ENCODE measurements at regions not wholly inside any gene's neighbourhood (a gene's known extent, or its start where the extent isn't known, plus 50 kb on each side); places are given as distances from the start of the nearest gene placed in this dataset.

DNA sequence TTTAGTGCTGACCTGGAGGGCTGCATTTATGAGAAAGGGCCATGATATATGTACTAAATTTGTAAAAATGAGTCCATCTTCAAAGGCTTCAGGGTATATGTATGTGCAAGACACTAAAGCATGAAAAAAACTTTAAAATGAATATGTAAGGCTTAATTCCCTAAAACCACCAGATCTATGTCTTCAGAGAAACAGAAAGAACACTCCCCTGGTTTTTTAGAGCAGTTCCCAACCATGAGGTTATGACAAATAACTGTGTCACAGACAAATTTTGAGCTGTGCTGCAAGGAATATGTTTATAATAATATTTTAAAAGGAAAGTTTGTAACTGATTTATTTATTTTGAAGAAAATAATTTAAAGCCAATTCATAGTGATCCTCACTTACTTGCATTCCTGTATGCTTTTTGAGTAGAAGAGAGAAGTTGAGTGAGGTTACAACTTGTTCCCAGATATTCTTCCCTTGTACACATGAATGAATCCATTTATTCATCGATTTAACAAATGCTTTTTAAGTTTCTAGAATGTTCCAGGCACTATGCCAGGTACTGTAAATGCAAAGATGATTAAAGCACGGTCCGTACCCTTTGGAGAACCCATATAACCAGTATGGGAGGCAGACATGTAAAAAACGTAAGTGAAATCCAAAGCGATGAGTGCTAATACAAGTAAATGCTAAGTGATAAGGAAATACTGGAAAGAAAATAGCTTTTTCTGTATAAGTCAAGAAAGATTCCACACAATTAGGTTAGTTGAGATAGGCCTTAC, 295.2 kb upstream of the DIAPH2 start:
- TF ChIP-seq, protein P1, sequence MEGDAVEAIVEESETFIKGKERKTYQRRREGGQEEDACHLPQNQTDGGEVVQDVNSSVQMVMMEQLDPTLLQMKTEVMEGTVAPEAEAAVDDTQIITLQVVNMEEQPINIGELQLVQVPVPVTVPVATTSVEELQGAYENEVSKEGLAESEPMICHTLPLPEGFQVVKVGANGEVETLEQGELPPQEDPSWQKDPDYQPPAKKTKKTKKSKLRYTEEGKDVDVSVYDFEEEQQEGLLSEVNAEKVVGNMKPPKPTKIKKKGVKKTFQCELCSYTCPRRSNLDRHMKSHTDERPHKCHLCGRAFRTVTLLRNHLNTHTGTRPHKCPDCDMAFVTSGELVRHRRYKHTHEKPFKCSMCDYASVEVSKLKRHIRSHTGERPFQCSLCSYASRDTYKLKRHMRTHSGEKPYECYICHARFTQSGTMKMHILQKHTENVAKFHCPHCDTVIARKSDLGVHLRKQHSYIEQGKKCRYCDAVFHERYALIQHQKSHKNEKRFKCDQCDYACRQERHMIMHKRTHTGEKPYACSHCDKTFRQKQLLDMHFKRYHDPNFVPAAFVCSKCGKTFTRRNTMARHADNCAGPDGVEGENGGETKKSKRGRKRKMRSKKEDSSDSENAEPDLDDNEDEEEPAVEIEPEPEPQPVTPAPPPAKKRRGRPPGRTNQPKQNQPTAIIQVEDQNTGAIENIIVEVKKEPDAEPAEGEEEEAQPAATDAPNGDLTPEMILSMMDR (IDR thresholded peaks at IDR 0.05), result no peak
- TF ChIP-seq POLR2A (IDR thresholded peaks at IDR 0.05), result no peak
- intact Hi-C loops (cut with DNase I; ENCODE audit: low total_unique reads), result no loop called here
- H3K4me3 ChIP-seq (ENCODE audit: low read depth, poor library complexity, severe bottlenecking), result no peak overlapping the region
- 39 to 50% methylated on average over 5 of the region's 5 CpGs for WGBS, 2 donors
- no peak for DNase-seq (ENCODE audit: low spot score in 2 of 2)

DNA sequence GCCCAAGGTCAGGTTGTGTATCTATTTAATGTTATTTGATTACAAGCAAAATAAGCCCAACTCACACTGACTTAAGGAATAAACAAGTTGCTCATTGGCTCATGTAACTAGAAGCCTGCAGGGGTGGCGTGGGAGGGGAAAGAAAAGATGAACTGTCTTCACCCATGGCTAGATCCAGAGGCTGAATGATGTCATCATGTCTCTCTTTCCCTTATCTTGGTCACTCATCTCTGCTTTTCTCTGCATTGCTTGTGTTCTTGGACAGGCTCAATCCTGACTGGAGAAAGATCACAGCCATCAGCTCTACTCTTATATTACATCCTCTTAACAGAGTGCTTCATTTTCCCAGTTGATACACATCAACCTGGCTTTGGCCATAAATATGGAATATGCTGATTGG, 290.0 kb upstream of the DIAPH2 start:
- 62 to 86% methylated on average over 1 of the region's 1 CpG for WGBS, 2 donors
- H3K4me3 ChIP-seq (ENCODE audit: low read depth, poor library complexity, severe bottlenecking), result no peak overlapping the region
- intact Hi-C loops (cut with DNase I; ENCODE audit: low total_unique reads), result no loop called here
- TF ChIP-seq, protein P1 (IDR thresholded peaks at IDR 0.05), result no peak
- no peak for TF ChIP-seq POLR2A (IDR thresholded peaks at IDR 0.05)
- no peak for DNase-seq (ENCODE audit: low spot score in 2 of 2)

DNA sequence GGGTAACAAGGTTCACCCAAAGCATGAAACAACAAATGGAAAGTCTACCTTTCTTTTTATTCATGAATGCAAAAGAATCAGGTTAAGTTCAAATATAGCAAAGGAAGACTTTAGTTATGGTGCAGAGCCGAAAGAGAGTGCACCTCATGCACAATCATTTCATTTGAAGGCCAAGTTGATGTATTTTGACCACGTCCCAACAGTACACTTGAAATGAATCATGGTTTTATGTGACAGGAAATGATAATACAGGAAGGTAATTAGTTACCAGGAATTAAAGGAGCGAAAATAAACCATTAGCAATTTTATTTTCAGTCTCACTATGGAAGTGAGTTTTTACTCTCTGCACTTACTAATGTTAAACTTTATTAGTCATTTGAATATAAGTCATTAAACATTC, 281.2 kb upstream of the DIAPH2 start:
- no peak overlapping the region for H3K4me3 ChIP-seq (ENCODE audit: low read depth, poor library complexity, severe bottlenecking)
- 40 to 78% methylated on average over 3 of the region's 3 CpGs for WGBS, 2 donors
- intact Hi-C loops (cut with DNase I; ENCODE audit: low total_unique reads), result no loop called here
- no peak for TF ChIP-seq POLR2A (IDR thresholded peaks at IDR 0.05)
- TF ChIP-seq, protein P1 (IDR thresholded peaks at IDR 0.05), result no peak
- DNase-seq (ENCODE audit: low spot score in 2 of 2), result no peak

DNA sequence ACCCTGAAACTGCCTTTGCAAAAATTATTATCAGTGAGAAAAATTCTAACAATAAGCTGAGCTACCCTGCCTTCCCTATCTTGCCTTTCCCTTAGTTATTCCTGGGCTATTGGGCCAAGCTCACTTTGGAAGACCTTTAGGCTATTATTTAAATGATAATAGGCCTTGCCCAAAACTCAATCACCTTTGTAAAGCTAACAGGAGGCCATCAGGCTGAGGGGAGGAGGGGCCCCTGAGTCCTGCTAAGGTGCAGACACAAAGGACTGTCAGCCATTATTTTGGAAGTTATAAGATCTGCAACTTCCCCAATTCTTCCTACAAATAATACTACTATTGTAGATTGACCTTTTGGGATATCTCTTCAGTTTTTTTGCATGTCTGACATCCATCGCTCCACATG, 278.8 kb upstream of the DIAPH2 start:
- WGBS, 2 donors, result 84 to 100% methylated on average over 1 of the region's 1 CpG
- DNase-seq (ENCODE audit: low spot score in 2 of 2), result no peak
- intact Hi-C loops (cut with DNase I; ENCODE audit: low total_unique reads), result no loop called here
- TF ChIP-seq, protein P1 (IDR thresholded peaks at IDR 0.05), result no peak
- no peak for TF ChIP-seq POLR2A (IDR thresholded peaks at IDR 0.05)
- H3K4me3 ChIP-seq (ENCODE audit: low read depth, poor library complexity, severe bottlenecking), result no peak overlapping the region

DNA sequence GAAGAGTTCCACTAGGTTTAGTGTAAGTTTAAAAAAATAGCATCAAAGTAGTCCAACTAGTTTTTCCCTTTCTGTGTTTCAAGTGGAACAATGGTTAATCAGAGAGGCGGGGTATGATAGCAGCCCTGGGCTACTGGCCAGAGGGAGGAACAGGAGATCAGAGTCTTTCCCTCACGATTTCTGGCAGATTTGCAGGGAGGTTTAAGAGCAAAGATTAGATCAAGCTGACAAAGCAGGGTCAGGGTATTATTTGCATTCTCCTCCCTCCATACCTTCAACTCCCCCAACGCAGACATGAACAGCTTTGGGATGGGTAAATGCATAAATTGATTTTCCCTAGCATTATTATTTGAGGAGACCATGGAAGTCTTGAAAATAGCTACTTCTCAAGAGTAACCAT, 277.6 kb upstream of the DIAPH2 start:
- no peak overlapping the region for H3K4me3 ChIP-seq (ENCODE audit: low read depth, poor library complexity, severe bottlenecking)
- intact Hi-C loops (cut with DNase I; ENCODE audit: low total_unique reads), result no loop called here
- DNase-seq (ENCODE audit: low spot score in 2 of 2), result peak in 1 of 2 donors; percentile 16
- WGBS, 2 donors, result 20 to 38% methylated on average over 3 of the region's 3 CpGs
- no peak for TF ChIP-seq POLR2A (IDR thresholded peaks at IDR 0.05)
- TF ChIP-seq, protein P1 (IDR thresholded peaks at IDR 0.05), result no peak

DNA sequence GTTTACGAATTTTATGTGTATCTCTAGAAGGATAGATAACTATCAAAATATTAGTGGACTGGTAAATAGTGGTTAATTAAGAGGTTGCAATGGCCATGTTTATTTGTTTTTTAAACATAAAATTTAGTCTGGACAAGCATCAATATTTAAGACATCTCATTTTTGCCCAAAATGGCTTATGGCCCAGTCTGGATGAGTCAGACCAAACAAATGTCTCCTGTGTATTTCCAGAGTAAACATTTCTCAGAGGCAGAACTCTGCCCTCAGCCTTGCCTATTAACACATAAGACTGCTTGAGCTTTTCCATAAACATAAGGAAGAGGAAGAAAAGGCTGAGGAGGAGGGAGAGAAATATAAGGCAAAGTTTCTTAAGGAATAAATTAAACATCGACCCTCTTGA, 277.1 kb upstream of the DIAPH2 start:
- peak in 1 of 2 donors; percentile 15 for DNase-seq (ENCODE audit: low spot score in 2 of 2)
- WGBS, 2 donors, result 34 to 56% methylated on average over 2 of the region's 2 CpGs
- no peak for TF ChIP-seq POLR2A (IDR thresholded peaks at IDR 0.05)
- TF ChIP-seq, protein P1 (IDR thresholded peaks at IDR 0.05), result no peak
- intact Hi-C loops (cut with DNase I; ENCODE audit: low total_unique reads), result no loop called here
- no peak overlapping the region for H3K4me3 ChIP-seq (ENCODE audit: low read depth, poor library complexity, severe bottlenecking)
